ENCODE measurements at regions not wholly inside any gene's neighbourhood (a gene's known extent, or its start where the extent isn't known, plus 50 kb on each side); places are given as distances from the start of the nearest gene placed in this dataset.

DNA sequence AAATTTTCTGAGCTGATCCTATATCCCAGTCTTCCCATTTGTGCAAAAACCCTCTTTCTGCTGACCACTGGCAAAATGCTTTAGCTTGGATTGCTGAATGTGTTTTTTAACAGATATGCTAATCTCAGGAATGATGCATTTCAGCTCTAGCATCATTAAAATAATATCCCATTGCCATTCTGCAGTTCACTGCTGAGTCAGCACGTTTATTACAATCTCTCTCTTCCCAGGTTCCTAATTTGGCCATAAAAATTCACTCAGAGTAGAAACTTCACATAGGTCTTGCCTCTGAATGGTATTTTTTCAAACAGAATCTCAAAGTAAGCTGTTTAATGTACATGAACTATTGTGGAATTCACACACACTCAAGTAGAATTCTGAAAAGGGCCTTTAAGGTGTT is 509.6 kb upstream of the SUCLG2 start:
- no peak for DNase-seq (ENCODE audit: low read depth, low spot score)

GRCh38 chr3:68163062-68163461 is 508.6 kb upstream of the SUCLG2 start:
- no peak for DNase-seq (ENCODE audit: low read depth, low spot score)

GRCh38 chr3:68162644-68163043 is 508.2 kb upstream of the SUCLG2 start:
- DNase-seq (ENCODE audit: low read depth, low spot score) = no peak

GRCh38 chr3:68151359-68151758 is 496.9 kb upstream of the SUCLG2 start:
- no peak for DNase-seq (ENCODE audit: low read depth, low spot score)

GRCh38 chr3:68148447-68148846 is 494.0 kb upstream of the SUCLG2 start:
- no peak for DNase-seq (ENCODE audit: low read depth, low spot score)

DNA sequence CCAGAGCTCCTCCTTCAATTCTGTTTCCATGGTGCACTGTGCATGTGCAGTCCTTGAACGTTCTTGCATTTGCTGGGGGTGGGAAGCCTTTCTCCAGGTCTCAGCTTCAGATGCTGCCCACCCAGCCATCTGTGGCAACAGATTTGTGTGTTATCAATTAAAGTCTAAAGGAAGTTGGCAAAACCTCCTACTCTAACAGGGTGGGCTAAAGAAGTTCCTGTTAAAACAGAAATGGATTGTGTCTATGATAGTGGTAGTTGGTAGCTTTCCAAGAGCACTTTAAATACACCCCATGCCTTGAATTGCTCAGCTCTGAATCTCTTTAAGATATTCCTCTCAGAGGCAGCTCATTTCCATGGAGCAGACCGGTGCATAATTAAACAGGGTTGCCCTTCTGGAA is 488.0 kb upstream of the SUCLG2 start:
- no peak for DNase-seq (ENCODE audit: low read depth, low spot score)

DNA sequence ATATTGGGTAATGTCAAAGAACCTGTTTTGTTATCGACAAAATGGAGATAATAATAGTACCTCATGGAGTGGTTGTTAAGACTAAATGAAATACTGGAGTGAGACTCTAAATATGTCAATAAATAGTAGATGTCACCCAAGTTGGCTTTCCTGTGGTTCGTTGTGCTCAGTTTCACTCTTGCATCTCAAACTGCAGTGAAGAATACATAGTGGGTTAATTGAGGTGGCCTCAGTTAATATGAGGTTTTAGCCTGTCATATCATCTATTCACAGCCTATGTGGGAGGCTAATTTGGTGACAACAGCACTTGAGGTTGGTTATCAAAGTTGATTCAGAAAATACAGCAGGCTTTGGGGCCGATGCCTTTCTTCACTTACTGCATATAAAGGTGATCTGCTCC is 485.5 kb upstream of the SUCLG2 start:
- DNase-seq (ENCODE audit: low read depth, low spot score) = no peak

DNA sequence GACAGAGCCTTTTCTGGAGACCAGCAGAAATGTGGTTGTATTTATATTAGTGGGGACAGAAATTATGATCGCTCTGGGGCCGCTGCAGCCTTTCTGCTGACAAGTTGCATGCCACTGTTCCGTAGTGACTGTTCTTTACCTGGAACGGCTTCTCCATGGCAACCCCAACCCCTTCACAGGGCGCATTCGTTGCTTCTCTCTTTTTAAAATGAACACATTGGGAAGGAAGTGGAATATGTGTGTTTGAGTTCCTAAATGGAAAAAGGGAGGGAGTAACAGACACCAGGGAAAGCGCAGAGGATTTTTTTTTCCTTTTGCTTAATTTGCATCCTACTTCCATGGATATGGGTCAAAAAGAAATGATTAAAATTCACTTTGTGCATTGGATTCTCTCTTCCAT is 482.0 kb upstream of the SUCLG2 start:
- no peak for DNase-seq (ENCODE audit: low read depth, low spot score)

DNA sequence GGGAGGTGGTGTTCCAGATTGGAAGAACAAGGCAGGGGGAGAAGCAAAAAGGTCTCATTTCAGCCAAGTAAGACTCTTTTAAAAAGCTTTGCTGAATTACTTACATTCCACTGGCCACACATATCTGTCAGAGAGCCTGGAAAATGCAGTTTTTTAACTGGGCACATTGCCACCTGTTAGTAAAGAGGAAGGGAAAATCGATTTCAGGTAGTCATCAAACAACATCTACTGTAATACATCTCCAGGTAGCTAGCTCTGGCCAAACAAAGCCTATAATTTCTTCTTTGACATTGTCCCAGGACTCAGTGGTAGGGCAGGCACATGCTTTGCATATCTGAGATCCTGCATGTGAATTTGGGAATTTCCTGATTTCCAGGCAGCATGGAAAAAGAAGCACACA is 480.7 kb upstream of the SUCLG2 start:
- DNase-seq (ENCODE audit: low read depth, low spot score) = no peak

DNA sequence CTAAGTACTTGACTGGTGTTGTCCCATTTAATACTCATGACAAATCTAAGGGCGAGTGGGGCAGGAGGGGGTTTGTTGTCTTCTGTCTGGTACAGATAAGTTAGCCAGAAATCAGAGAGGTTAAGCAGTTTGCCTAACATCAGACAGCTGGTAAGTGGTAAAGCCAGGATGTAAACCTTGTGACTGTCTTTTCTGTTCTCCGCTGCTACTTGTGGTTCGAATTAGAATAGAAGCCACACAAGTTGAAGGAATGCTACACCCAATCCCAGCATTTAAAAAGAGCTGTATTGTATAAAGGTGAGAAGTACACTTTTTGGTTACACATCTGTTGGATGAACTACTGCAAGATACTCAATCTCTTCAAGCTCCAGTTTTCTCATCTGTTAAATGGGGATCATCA is 474.7 kb upstream of the SUCLG2 start:
- no peak for DNase-seq (ENCODE audit: low read depth, low spot score)

GRCh38 chr3:68123231-68123630 is 468.8 kb upstream of the SUCLG2 start:
- DNase-seq (ENCODE audit: low read depth, low spot score) = no peak

GRCh38 chr3:68121287-68121686 is 466.9 kb upstream of the SUCLG2 start:
- DNase-seq (ENCODE audit: low read depth, low spot score) = no peak

GRCh38 chr3:68116580-68116979 is 462.2 kb upstream of the SUCLG2 start:
- DNase-seq (ENCODE audit: low read depth, low spot score) = no peak

GRCh38 chr3:68103811-68104210 is 449.4 kb upstream of the SUCLG2 start:
- no peak for DNase-seq (ENCODE audit: low read depth, low spot score)

GRCh38 chr3:68090571-68090970 is 436.2 kb upstream of the SUCLG2 start:
- no peak for DNase-seq (ENCODE audit: low read depth, low spot score)

- no peak for DNase-seq (ENCODE audit: low read depth, low spot score)
Observed at GRCh38 chr3:68089572-68090011, 435.2 kb upstream of the SUCLG2 start.

DNA sequence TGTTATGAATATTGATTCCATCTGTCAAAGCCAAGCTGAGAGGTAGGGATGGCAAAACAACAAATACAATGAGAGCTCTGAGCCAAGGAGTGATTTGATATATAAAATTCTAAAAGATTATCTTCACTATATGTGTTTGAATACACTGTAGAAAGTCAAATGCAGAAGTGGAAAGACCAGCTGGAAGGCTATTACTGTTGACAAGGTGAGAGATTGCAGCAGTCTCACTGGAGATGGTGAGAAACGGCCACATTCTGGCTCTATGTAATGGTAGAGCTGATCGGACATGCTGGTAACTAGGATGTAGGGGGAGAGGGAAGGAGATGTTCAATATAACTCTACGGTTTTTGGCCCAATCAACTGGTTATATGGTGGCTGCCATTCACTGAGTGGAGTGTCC is 434.2 kb upstream of the SUCLG2 start:
- no peak for DNase-seq (ENCODE audit: low read depth, low spot score)

- no peak for DNase-seq (ENCODE audit: low read depth, low spot score)
Observed at GRCh38 chr3:68088216-68088615, 433.8 kb upstream of the SUCLG2 start.

GRCh38 chr3:68072062-68072461 is 417.6 kb upstream of the SUCLG2 start:
- no peak for DNase-seq (ENCODE audit: low read depth, low spot score)

- DNase-seq (ENCODE audit: low read depth, low spot score) = no peak
Observed at GRCh38 chr3:68070186-68070585, 415.8 kb upstream of the SUCLG2 start.

DNA sequence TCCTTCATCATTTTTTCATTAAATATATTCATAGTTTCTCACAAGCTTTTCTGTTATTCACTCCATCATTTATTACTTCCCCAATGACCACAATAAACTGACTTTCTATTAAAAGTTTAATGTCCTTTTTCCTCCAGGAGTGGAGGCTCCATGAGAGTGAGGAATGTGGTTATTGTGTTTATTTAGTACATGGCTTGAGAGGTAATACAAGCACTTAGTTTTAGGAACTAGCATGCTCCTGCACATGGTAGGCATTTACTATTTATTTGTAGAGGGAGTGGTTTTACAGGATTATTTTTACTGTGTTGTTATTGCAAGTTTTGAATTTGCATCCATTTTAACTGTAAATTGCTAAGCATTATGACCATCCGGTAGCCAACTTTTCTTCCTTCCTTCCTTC is 412.9 kb upstream of the SUCLG2 start:
- no peak for DNase-seq (ENCODE audit: low read depth, low spot score)

DNA sequence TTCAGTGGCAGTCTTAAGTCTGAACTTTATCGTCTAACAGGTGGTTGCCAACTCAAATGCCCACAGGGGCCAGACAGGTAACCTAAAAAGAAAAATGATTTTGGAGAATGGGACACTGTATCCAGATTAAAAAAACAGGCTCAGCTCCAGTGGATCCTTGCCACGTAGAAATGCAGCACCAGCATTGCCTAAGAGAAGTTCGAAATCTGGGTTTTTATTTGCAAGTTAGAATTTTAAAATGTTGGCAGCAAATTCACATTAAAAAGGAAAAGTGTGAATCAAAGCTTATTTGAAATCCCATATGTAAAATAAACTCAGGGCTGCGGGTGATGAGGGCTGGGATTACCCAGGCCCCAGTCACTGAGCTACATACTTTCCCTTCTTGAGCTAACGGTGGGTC is 408.5 kb upstream of the SUCLG2 start:
- DNase-seq (ENCODE audit: low read depth, low spot score) = no peak

DNA sequence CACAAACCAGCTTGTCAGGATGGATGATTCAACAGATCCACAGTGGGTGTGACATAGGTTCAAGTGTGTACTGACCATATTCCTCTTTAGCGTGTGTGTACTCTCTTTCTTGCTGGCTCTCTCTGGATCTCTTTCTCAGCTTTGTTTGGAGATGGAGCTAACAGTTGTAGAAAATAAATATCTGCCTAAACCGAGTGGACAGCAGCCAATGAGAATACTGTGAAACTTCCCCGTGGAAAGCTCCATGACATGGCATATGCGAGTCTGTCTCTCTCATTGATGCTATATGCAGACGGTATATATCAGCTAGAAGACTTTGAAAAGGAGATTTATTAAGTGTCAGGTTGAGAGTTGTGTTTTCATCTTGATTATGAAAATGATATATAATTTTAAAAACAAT is 406.5 kb upstream of the SUCLG2 start:
- DNase-seq (ENCODE audit: low read depth, low spot score) = no peak

DNA sequence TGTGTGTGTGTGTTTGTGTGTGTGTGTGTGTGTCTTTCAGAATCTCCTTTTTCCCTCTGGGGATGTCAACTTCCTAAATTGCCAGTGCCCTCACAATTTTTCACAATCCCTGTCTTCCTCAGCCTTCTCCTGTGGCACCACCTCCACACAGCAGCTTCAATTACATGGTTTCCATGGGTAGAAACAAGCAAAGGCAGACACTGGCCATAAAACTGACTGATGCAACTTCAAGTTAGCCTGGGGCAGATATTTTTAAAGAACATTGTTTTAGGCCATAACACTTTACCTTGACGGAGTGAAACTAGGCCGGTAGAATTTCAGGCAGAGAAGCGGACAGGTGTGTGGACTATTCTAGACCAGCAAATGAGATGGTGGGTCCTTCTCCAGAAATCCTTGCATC is 405.8 kb upstream of the SUCLG2 start:
- no peak for DNase-seq (ENCODE audit: low read depth, low spot score)

- no peak for DNase-seq (ENCODE audit: low read depth, low spot score)
Observed at GRCh38 chr3:68059628-68060152, 405.3 kb upstream of the SUCLG2 start.
